ENCODE measurements at regions not wholly inside any gene's neighbourhood (a gene's known extent, or its start where the extent isn't known, plus 50 kb on each side); places are given as distances from the start of the nearest gene placed in this dataset.

GRCh38 chr12:42774238-42774637 is 184.7 kb upstream of the PRICKLE1 start:
- DNase-seq (ENCODE audit: low spot score), result no peak
- Mint-ChIP-seq H3K27me3 (ENCODE audit: unreplicated experiment) (no peaks in the 10 kb centered on the region), H3K27ac (ENCODE audit: unreplicated experiment) (no peak overlapping the region), H3K4me3 (ENCODE audit: unreplicated experiment) (no peak overlapping the region), H3K36me3 (ENCODE audit: low read depth, unreplicated experiment) (no peaks in the 10 kb centered on the region), H3K9me3 (ENCODE audit: unreplicated experiment) (no peaks in the 10 kb centered on the region), H3K4me1 (ENCODE audit: unreplicated experiment) (no peaks in the 10 kb centered on the region)
- TF ChIP-seq CTCF (IDR thresholded peaks at IDR 0.05; ENCODE audit: unreplicated experiment), result no peak

GRCh38 chr12:42770261-42770660 is 180.7 kb upstream of the PRICKLE1 start:
- DNase-seq (ENCODE audit: low spot score), result no peak
- Mint-ChIP-seq H3K4me3 (ENCODE audit: unreplicated experiment) (no peak overlapping the region), H3K4me1 (ENCODE audit: unreplicated experiment) (no peaks in the 10 kb centered on the region), H3K36me3 (ENCODE audit: low read depth, unreplicated experiment) (no peaks in the 10 kb centered on the region), H3K27me3 (ENCODE audit: unreplicated experiment) (no peaks in the 10 kb centered on the region), H3K9me3 (ENCODE audit: unreplicated experiment) (no peaks in the 10 kb centered on the region), H3K27ac (ENCODE audit: unreplicated experiment) (no peak overlapping the region)
- TF ChIP-seq CTCF (IDR thresholded peaks at IDR 0.05; ENCODE audit: unreplicated experiment), result no peak

GRCh38 chr12:42769455-42769854 is 179.9 kb upstream of the PRICKLE1 start:
- Mint-ChIP-seq H3K4me3 (ENCODE audit: unreplicated experiment) (no peak overlapping the region), H3K9me3 (ENCODE audit: unreplicated experiment) (no peaks in the 10 kb centered on the region), H3K4me1 (ENCODE audit: unreplicated experiment) (no peaks in the 10 kb centered on the region), H3K36me3 (ENCODE audit: low read depth, unreplicated experiment) (no peaks in the 10 kb centered on the region), H3K27ac (ENCODE audit: unreplicated experiment) (no peak overlapping the region), H3K27me3 (ENCODE audit: unreplicated experiment) (no peaks in the 10 kb centered on the region)
- no peak for DNase-seq (ENCODE audit: low spot score)
- no peak for TF ChIP-seq CTCF (IDR thresholded peaks at IDR 0.05; ENCODE audit: unreplicated experiment)

- no peak for DNase-seq (ENCODE audit: low spot score)
- no peak overlapping the region for H3K27ac Mint-ChIP-seq (ENCODE audit: unreplicated experiment)
- H3K4me3 Mint-ChIP-seq (ENCODE audit: unreplicated experiment), result no peak overlapping the region
- no peaks in the 10 kb centered on the region for H3K27me3 Mint-ChIP-seq (ENCODE audit: unreplicated experiment)
- TF ChIP-seq CTCF (IDR thresholded peaks at IDR 0.05; ENCODE audit: unreplicated experiment), result no peak
- H3K4me1 Mint-ChIP-seq (ENCODE audit: unreplicated experiment), result no peaks in the 10 kb centered on the region
- no peaks in the 10 kb centered on the region for H3K36me3 Mint-ChIP-seq (ENCODE audit: low read depth, unreplicated experiment)
- H3K9me3 Mint-ChIP-seq (ENCODE audit: unreplicated experiment), result no peaks in the 10 kb centered on the region
These were observed 178.5 kb upstream of the PRICKLE1 start for GRCh38 chr12:42767998-42768397.

- no peaks in the 10 kb centered on the region for H3K36me3 Mint-ChIP-seq (ENCODE audit: low read depth, unreplicated experiment)
- no peaks in the 10 kb centered on the region for H3K9me3 Mint-ChIP-seq (ENCODE audit: unreplicated experiment)
- no peak for TF ChIP-seq CTCF (IDR thresholded peaks at IDR 0.05; ENCODE audit: unreplicated experiment)
- no peak for DNase-seq (ENCODE audit: low spot score)
- no peak overlapping the region for H3K27ac Mint-ChIP-seq (ENCODE audit: unreplicated experiment)
- H3K27me3 Mint-ChIP-seq (ENCODE audit: unreplicated experiment), result no peaks in the 10 kb centered on the region
- peaks cover 3% of the 10 kb centered on the region for H3K4me1 Mint-ChIP-seq (ENCODE audit: unreplicated experiment)
- H3K4me3 Mint-ChIP-seq (ENCODE audit: unreplicated experiment), result no peak overlapping the region
These were observed 177.9 kb upstream of the PRICKLE1 start for GRCh38 chr12:42767326-42767954.

All from endothelial cell (in vitro differentiated cells).